ENCODE measurements at regions not wholly inside any gene's neighbourhood (a gene's known extent, or its start where the extent isn't known, plus 50 kb on each side); places are given as distances from the start of the nearest gene placed in this dataset.

GRCh38 chrX:46251755-46252154 is 293.5 kb downstream of the ZNF674 start:
- TF ChIP-seq CTCF (IDR thresholded peaks at IDR 0.05; ENCODE audit: low read length): no peak
- TF ChIP-seq EZH2 (IDR thresholded peaks at IDR 0.05; ENCODE audit: borderline replicate concordance, low read length): no peak

Measured in OCI-LY1 (cell line).